ENCODE measurements at regions not wholly inside any gene's neighbourhood (a gene's known extent, or its start where the extent isn't known, plus 50 kb on each side); places are given as distances from the start of the nearest gene placed in this dataset.
"Not testable (repeated sequence)": the region's sequence is repeated elsewhere in the genome, so short reads cannot be mapped to it uniquely, and the experiment has no call there.

- H3K9me3 Mint-ChIP-seq; POLR2A ChIA-PET; intact Hi-C loops (cut with micrococcal nuclease); H3K36me3 Mint-ChIP-seq; H3K36me3 ChIP-seq (ENCODE audit: control insufficient read depth in 2 of 3, insufficient read depth in 3 of 3, low read length in 3 of 3); H3K27ac ChIP-seq (ENCODE audit: low read depth, low read length); H3K4me3 ChIP-seq (ENCODE audit: low read length); H3K9me3 ChIP-seq (ENCODE audit: control insufficient read depth in 2 of 3, low read length in 3 of 3); H3K4me1 ChIP-seq (ENCODE audit: control insufficient read depth in 2 of 2, insufficient read depth in 2 of 2, low read length in 2 of 2); H3K4me1 Mint-ChIP-seq; H3K27me3 Mint-ChIP-seq; ATAC-seq; DNase-seq; H3K27me3 ChIP-seq (ENCODE audit: control insufficient read depth in 2 of 2, insufficient read depth in 2 of 2, low read length in 2 of 2); H3K4me3 Mint-ChIP-seq: not testable (repeated sequence)
- peak overlapping the region in 1 of 9 donors; percentile 9 for H3K27ac Mint-ChIP-seq
- CTCF ChIA-PET, result interaction anchor here (0.7 kb wide), 1 partner anchor 1236 kb away, joined by 3 read pairs; no protein-coding TSS in a partner anchor
These were observed 52.6 kb upstream of the KIF26B start for GRCh38 chr1:245102149-245102548.

GRCh38 chr1:245099401-245099800 is 55.4 kb upstream of the KIF26B start:
- Histone ChIP-seq H3K27ac (ENCODE audit: low read depth, low read length) (no peak overlapping the region), H3K27me3 (ENCODE audit: control insufficient read depth in 2 of 2, insufficient read depth in 2 of 2, low read length in 2 of 2) (no peaks in the 10 kb centered on the region), H3K4me3 (ENCODE audit: low read length) (no peak overlapping the region), H3K36me3 (ENCODE audit: control insufficient read depth in 2 of 3, insufficient read depth in 3 of 3, low read length in 3 of 3) (no peaks in the 10 kb centered on the region), H3K4me1 (ENCODE audit: control insufficient read depth in 2 of 2, insufficient read depth in 2 of 2, low read length in 2 of 2) (no peaks in the 10 kb centered on the region), H3K9me3 (ENCODE audit: control insufficient read depth in 2 of 3, low read length in 3 of 3) (no peaks in the 10 kb centered on the region)
- Mint-ChIP-seq H3K4me1 (peaks cover 0 to 2% (median 0%) of the 10 kb centered on the region in 7 donors), H3K4me3 (no peak overlapping the region), H3K27ac (no peak overlapping the region), H3K9me3 (peaks cover 0 to 3% (median 0%) of the 10 kb centered on the region in 11 donors), H3K27me3 (no peaks in the 10 kb centered on the region), H3K36me3 (no peaks in the 10 kb centered on the region)
- no peak for DNase-seq
- POLR2A ChIA-PET, result no interaction called here
- intact Hi-C loops (cut with micrococcal nuclease), result no loop called here
- CTCF ChIA-PET, result no interaction called here
- ATAC-seq, result no peak

GRCh38 chr1:245098924-245099323 is 55.9 kb upstream of the KIF26B start:
- H3K27ac ChIP-seq (ENCODE audit: low read depth, low read length), result no peak overlapping the region
- POLR2A ChIA-PET, result no interaction called here
- Mint-ChIP-seq H3K27ac (no peak overlapping the region), H3K4me3 (no peak overlapping the region), H3K9me3 (peaks cover 0 to 3% (median 0%) of the 10 kb centered on the region in 11 donors), H3K27me3 (no peaks in the 10 kb centered on the region), H3K36me3 (no peaks in the 10 kb centered on the region), H3K4me1 (peaks cover 0 to 2% (median 0%) of the 10 kb centered on the region in 7 donors)
- no peaks in the 10 kb centered on the region for H3K4me1 ChIP-seq (ENCODE audit: control insufficient read depth in 2 of 2, insufficient read depth in 2 of 2, low read length in 2 of 2)
- CTCF ChIA-PET, result no interaction called here
- no peaks in the 10 kb centered on the region for H3K36me3 ChIP-seq (ENCODE audit: control insufficient read depth in 2 of 3, insufficient read depth in 3 of 3, low read length in 3 of 3)
- H3K27me3 ChIP-seq (ENCODE audit: control insufficient read depth in 2 of 2, insufficient read depth in 2 of 2, low read length in 2 of 2), result no peaks in the 10 kb centered on the region
- intact Hi-C loops (cut with micrococcal nuclease), result no loop called here
- ATAC-seq (no peak), DNase-seq (no peak)
- no peak overlapping the region for H3K4me3 ChIP-seq (ENCODE audit: low read length)
- H3K9me3 ChIP-seq (ENCODE audit: control insufficient read depth in 2 of 3, low read length in 3 of 3), result no peaks in the 10 kb centered on the region

GRCh38 chr1:245096311-245097066 is 58.3 kb upstream of the KIF26B start:
- H3K27me3 ChIP-seq (ENCODE audit: control insufficient read depth in 2 of 2, insufficient read depth in 2 of 2, low read length in 2 of 2), result no peaks in the 10 kb centered on the region
- H3K4me1 Mint-ChIP-seq, result no peaks in the 10 kb centered on the region
- no peak for ATAC-seq
- H3K36me3 Mint-ChIP-seq, result no peaks in the 10 kb centered on the region
- H3K9me3 ChIP-seq (ENCODE audit: control insufficient read depth in 2 of 3, low read length in 3 of 3), result no peaks in the 10 kb centered on the region
- intact Hi-C loops (cut with micrococcal nuclease), result no loop called here
- POLR2A ChIA-PET, result no interaction called here
- no peak overlapping the region for H3K4me3 Mint-ChIP-seq
- no peak overlapping the region for H3K4me3 ChIP-seq (ENCODE audit: low read length)
- no peaks in the 10 kb centered on the region for H3K27me3 Mint-ChIP-seq
- H3K27ac ChIP-seq (ENCODE audit: low read depth, low read length), result no peak overlapping the region
- H3K4me1 ChIP-seq (ENCODE audit: control insufficient read depth in 2 of 2, insufficient read depth in 2 of 2, low read length in 2 of 2), result no peaks in the 10 kb centered on the region
- H3K27ac Mint-ChIP-seq, result no peak overlapping the region
- CTCF ChIA-PET, result no interaction called here
- H3K9me3 Mint-ChIP-seq, result peaks cover 0 to 3% (median 0%) of the 10 kb centered on the region in 11 donors
- H3K36me3 ChIP-seq (ENCODE audit: control insufficient read depth in 2 of 3, insufficient read depth in 3 of 3, low read length in 3 of 3), result no peaks in the 10 kb centered on the region
- DNase-seq, result no peak

GRCh38 chr1:245095903-245096302 is 58.9 kb upstream of the KIF26B start:
- Mint-ChIP-seq H3K27me3 (no peaks in the 10 kb centered on the region), H3K36me3 (no peaks in the 10 kb centered on the region), H3K9me3 (peaks cover 0 to 3% (median 0%) of the 10 kb centered on the region in 11 donors), H3K4me3 (no peak overlapping the region), H3K27ac (no peak overlapping the region), H3K4me1 (no peaks in the 10 kb centered on the region)
- Histone ChIP-seq H3K27me3 (ENCODE audit: control insufficient read depth in 2 of 2, insufficient read depth in 2 of 2, low read length in 2 of 2) (no peaks in the 10 kb centered on the region), H3K4me3 (ENCODE audit: low read length) (no peak overlapping the region), H3K36me3 (ENCODE audit: control insufficient read depth in 2 of 3, insufficient read depth in 3 of 3, low read length in 3 of 3) (no peaks in the 10 kb centered on the region), H3K4me1 (ENCODE audit: control insufficient read depth in 2 of 2, insufficient read depth in 2 of 2, low read length in 2 of 2) (no peaks in the 10 kb centered on the region), H3K27ac (ENCODE audit: low read depth, low read length) (no peak overlapping the region), H3K9me3 (ENCODE audit: control insufficient read depth in 2 of 3, low read length in 3 of 3) (no peaks in the 10 kb centered on the region)
- ChIA-PET POLR2A (no interaction called here), CTCF (no interaction called here)
- DNase-seq (no peak), ATAC-seq (no peak)
- intact Hi-C loops (cut with micrococcal nuclease), result no loop called here

- CTCF ChIA-PET, result no interaction called here
- no peak overlapping the region for H3K4me3 ChIP-seq (ENCODE audit: low read length)
- H3K27me3 ChIP-seq (ENCODE audit: control insufficient read depth in 2 of 2, insufficient read depth in 2 of 2, low read length in 2 of 2), result no peaks in the 10 kb centered on the region
- no peaks in the 10 kb centered on the region for H3K36me3 Mint-ChIP-seq
- POLR2A ChIA-PET, result no interaction called here
- H3K4me1 Mint-ChIP-seq, result no peaks in the 10 kb centered on the region
- H3K4me1 ChIP-seq (ENCODE audit: control insufficient read depth in 2 of 2, insufficient read depth in 2 of 2, low read length in 2 of 2), result no peaks in the 10 kb centered on the region
- DNase-seq (no peak), ATAC-seq (no peak)
- H3K9me3 ChIP-seq (ENCODE audit: control insufficient read depth in 2 of 3, low read length in 3 of 3), result no peaks in the 10 kb centered on the region
- H3K27ac ChIP-seq (ENCODE audit: low read depth, low read length), result no peak overlapping the region
- intact Hi-C loops (cut with micrococcal nuclease), result no loop called here
- H3K36me3 ChIP-seq (ENCODE audit: control insufficient read depth in 2 of 3, insufficient read depth in 3 of 3, low read length in 3 of 3), result no peaks in the 10 kb centered on the region
- no peak overlapping the region for H3K27ac Mint-ChIP-seq
- no peak overlapping the region for H3K4me3 Mint-ChIP-seq
- no peaks in the 10 kb centered on the region for H3K27me3 Mint-ChIP-seq
- H3K9me3 Mint-ChIP-seq, result peaks cover 0 to 3% (median 0%) of the 10 kb centered on the region in 11 donors
These were observed 59.8 kb upstream of the KIF26B start for GRCh38 chr1:245094954-245095353.

- Mint-ChIP-seq H3K27me3 (no peaks in the 10 kb centered on the region), H3K9me3 (peaks cover 0 to 3% (median 0%) of the 10 kb centered on the region in 11 donors), H3K27ac (no peak overlapping the region), H3K36me3 (no peaks in the 10 kb centered on the region), H3K4me1 (no peaks in the 10 kb centered on the region), H3K4me3 (no peak overlapping the region)
- intact Hi-C loops (cut with micrococcal nuclease), result no loop called here
- Histone ChIP-seq H3K27me3 (ENCODE audit: control insufficient read depth in 2 of 2, insufficient read depth in 2 of 2, low read length in 2 of 2) (no peaks in the 10 kb centered on the region), H3K4me1 (ENCODE audit: control insufficient read depth in 2 of 2, insufficient read depth in 2 of 2, low read length in 2 of 2) (no peaks in the 10 kb centered on the region), H3K27ac (ENCODE audit: low read depth, low read length) (no peak overlapping the region), H3K9me3 (ENCODE audit: control insufficient read depth in 2 of 3, low read length in 3 of 3) (no peaks in the 10 kb centered on the region), H3K36me3 (ENCODE audit: control insufficient read depth in 2 of 3, insufficient read depth in 3 of 3, low read length in 3 of 3) (no peaks in the 10 kb centered on the region), H3K4me3 (ENCODE audit: low read length) (no peak overlapping the region)
- ChIA-PET POLR2A (no interaction called here), CTCF (no interaction called here)
- ATAC-seq (no peak), DNase-seq (no peak)
These were observed 60.7 kb upstream of the KIF26B start for GRCh38 chr1:245094092-245094491.

All from naive thymus-derived CD4-positive, alpha-beta T cell (primary cell).